GM12878 (cell line): ENCODE measurements at regions not wholly inside any gene's neighbourhood (a gene's known extent, or its start where the extent isn't known, plus 50 kb on each side); places are given as distances from the start of the nearest gene placed in this dataset.

Source experiments
- ATAC-seq: fragments of 200-7000 bp; cut with Tn5 transposase; 3 replicates; pipeline ENCODE4 v1.9.1; 2020; ENCODE audit warnings: mild to moderate bottlenecking, moderate library complexity
- BruUV-seq: library from RNA; stranded (reverse); fragments of 400-500 nt; replicated peaks from 2 replicates; lab custom pipeline; 2021; lab: Mats Ljungman, UMichigan
- CTCF ChIA-PET: fragments of 300-600 bp; sonication (Branson Sonifier 250); formaldehyde crosslinking; extraction: SDS; loops from one replicate; lab custom pipeline; 2021; ENCODE audit warnings: inconsistent platforms; lab: Yijun Ruan, JAX
- POLR2A ChIA-PET: fragments of 350-600 bp; formaldehyde crosslinking; extraction: SDS; loops from one replicate; lab custom pipeline; 2021; ENCODE audit warnings: inconsistent platforms; lab: Charles Lee
- RAD21 ChIA-PET: fragments of 300-600 bp; sonication (Branson Sonifier 250); formaldehyde crosslinking; loops from one replicate; lab custom pipeline; 2023; ENCODE audit warnings: antibody characterized with exemption; ENCODE audit not compliant: unreplicated experiment; lab: Charles Lee
- SMC1A ChIA-PET: fragments of 300-600 bp; sonication (Branson Sonifier 250); formaldehyde crosslinking; loops from one replicate; lab custom pipeline; 2023; ENCODE audit not compliant: unreplicated experiment, uncharacterized antibody; lab: Charles Lee
- DNase-seq: peaks from one replicate; pipeline ENCODE4 v3.0.0-alpha.2; 2011; ENCODE audit warnings: low read depth, low spot score
- FAIRE-seq: peaks from 3 replicates; lab custom pipeline; 2011; peaks lifted over from hg19 to GRCh38; lab: Jason Lieb, UNC
- H2AFZ ChIP-seq: 2 replicates; pipeline ENCODE4 v1.6.0; 2011; ENCODE audit warnings: low read depth, low read length, control low read depth; ENCODE audit not compliant: control insufficient read depth
- H3K27ac ChIP-seq: 2 replicates; pipeline ENCODE4 v1.5.1; 2011; ENCODE audit warnings: control low read depth; ENCODE audit not compliant: control insufficient read depth, insufficient read depth
- H3K27me3 ChIP-seq, 2 experiments: replicated peaks in 1 of 2; 2 replicates each; pipeline versions ENCODE4 v1.6.0 to v1.6.1; 2011; ENCODE audit warnings: low read length in 1 of 2; ENCODE audit not compliant: control insufficient read depth in 2 of 2, insufficient read depth in 2 of 2
- H3K36me3 ChIP-seq, 2 experiments: 2 replicates each; pipeline ENCODE4 v1.5.1; 2011; ENCODE audit warnings: low read length in 1 of 2; ENCODE audit not compliant: control insufficient read depth in 2 of 2, insufficient read depth in 2 of 2
- H3K4me1 ChIP-seq: 2 replicates; pipeline ENCODE4 v1.6.1; 2011; ENCODE audit warnings: mild to moderate bottlenecking, low read length, moderate library complexity, mixed read lengths; ENCODE audit not compliant: control insufficient read depth, insufficient read depth
- H3K4me2 ChIP-seq: 2 replicates; pipeline ENCODE4 v1.6.0; 2011; ENCODE audit warnings: control low read depth; ENCODE audit not compliant: control insufficient read depth, insufficient read depth
- H3K4me3 ChIP-seq: fragments of 200-600 bp; sonication (generic); 2 replicates; pipeline ENCODE4 v1.5.1; 2016
- H3K79me2 ChIP-seq: 2 replicates; pipeline ENCODE4 v1.6.0; 2011; ENCODE audit warnings: low read length; ENCODE audit not compliant: control insufficient read depth, insufficient read depth
- H3K9ac ChIP-seq: 2 replicates; pipeline ENCODE4 v1.8.0; 2011; ENCODE audit warnings: low read length, control low read depth, mixed read lengths; ENCODE audit not compliant: control insufficient read depth, insufficient read depth
- H3K9me3 ChIP-seq: replicated peaks from 3 replicates; pipeline ENCODE4 v1.5.1; 2011; ENCODE audit warnings: mild to moderate bottlenecking, low read length; ENCODE audit not compliant: control insufficient read depth, insufficient read depth
- H4K20me1 ChIP-seq: 2 replicates; pipeline ENCODE4 v1.6.0; 2011; ENCODE audit not compliant: control insufficient read depth, insufficient read depth
- BMI1 ChIP-seq: fragments of 450-650 bp; IDR thresholded peaks from 2 replicates; pipeline ENCODE4 v1.6.1; 2016; ENCODE audit warnings: mild to moderate bottlenecking, moderate library complexity, borderline replicate concordance
- CHD1 ChIP-seq: IDR thresholded peaks from 2 replicates; pipeline ENCODE4 v1.6.1; 2012; ENCODE audit warnings: low read depth, low read length, improper control_type of control experiment
- EP300 ChIP-seq, 2 experiments: fragments of 150-350 bp in 1 of 2; IDR thresholded peaks; 2 replicates each; pipeline ENCODE4 v1.6.1; 2011 to 2012; ENCODE audit warnings: low read depth in 2 of 2, low read length in 2 of 2, borderline replicate concordance in 1 of 2, improper control_type of control experiment in 1 of 2, inconsistent platforms in 1 of 2; ENCODE audit not compliant: control insufficient read depth in 1 of 2
- JUND ChIP-seq: IDR thresholded peaks from 2 replicates; pipeline ENCODE4 v1.6.1; 2012; ENCODE audit warnings: low read depth, mild to moderate bottlenecking, low read length, improper control_type of control experiment, moderate library complexity
- NFYB ChIP-seq: IDR thresholded peaks from 2 replicates; pipeline ENCODE4 v1.6.1; 2011; ENCODE audit warnings: low read depth, mild to moderate bottlenecking, low read length, improper control_type of control experiment, moderate library complexity; ENCODE audit not compliant: insufficient read depth
- TBL1XR1 ChIP-seq: IDR thresholded peaks from 2 replicates; pipeline ENCODE4 v1.6.1; 2012; ENCODE audit warnings: low read depth, low read length, improper control_type of control experiment
- WGBS: methylation state at CpG from one replicate; pipeline ENCODE4 v1.1.6; 2016; ENCODE audit warnings: low lambda C conversion rate; ENCODE audit not compliant: insufficient replicate concordance, insufficient coverage; ENCODE audit errors: missing lambda C conversion rate; 5-methylcytosine and 5-hydroxymethylcytosine counted together
- in situ Hi-C: fragments of 300-500 bp; cut with MboI; formaldehyde crosslinking; loops from 9 replicates; pipeline ENCODE4 v1.14.3; 2018; ENCODE audit warnings: mixed read lengths
- intact Hi-C: fragments of 100-400 bp; cut with micrococcal nuclease; formaldehyde crosslinking; loops from one replicate; pipeline ENCODE4 v1.14.2; 2022; ENCODE audit not compliant: unreplicated experiment
- TF ChIP-seq, protein P1 (sequence below): fragments of 450-650 bp; formaldehyde crosslinking; IDR thresholded peaks from 2 replicates; pipeline ENCODE4 v1.4.0; 2022; ENCODE audit warnings: mild to moderate bottlenecking, moderate library complexity
- TF ChIP-seq, protein P2 (sequence below): IDR thresholded peaks from 2 replicates; pipeline ENCODE4 v1.6.1; 2012; ENCODE audit warnings: low read depth, low read length, improper control_type of control experiment

DNA sequence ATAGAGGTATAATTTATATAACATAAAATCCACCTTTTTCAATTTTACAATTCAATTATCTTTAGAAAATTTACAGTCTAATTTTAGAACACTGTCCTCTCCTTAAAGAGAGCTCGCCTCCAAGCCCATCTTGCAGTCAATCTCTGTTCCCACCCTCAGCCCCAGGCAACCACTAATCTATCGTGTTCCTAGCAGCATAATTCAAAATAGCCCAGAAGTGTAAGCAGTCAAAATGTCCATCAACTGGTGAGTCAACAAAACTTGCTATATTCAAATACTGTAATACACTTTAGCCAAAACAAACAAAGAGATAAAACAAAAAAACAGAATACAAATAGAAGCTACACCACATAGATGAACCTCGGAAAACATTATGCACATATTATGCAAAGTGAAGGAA is 1006.8 kb upstream of the EEF2KMT start (continued):
- TF ChIP-seq, protein P1, sequence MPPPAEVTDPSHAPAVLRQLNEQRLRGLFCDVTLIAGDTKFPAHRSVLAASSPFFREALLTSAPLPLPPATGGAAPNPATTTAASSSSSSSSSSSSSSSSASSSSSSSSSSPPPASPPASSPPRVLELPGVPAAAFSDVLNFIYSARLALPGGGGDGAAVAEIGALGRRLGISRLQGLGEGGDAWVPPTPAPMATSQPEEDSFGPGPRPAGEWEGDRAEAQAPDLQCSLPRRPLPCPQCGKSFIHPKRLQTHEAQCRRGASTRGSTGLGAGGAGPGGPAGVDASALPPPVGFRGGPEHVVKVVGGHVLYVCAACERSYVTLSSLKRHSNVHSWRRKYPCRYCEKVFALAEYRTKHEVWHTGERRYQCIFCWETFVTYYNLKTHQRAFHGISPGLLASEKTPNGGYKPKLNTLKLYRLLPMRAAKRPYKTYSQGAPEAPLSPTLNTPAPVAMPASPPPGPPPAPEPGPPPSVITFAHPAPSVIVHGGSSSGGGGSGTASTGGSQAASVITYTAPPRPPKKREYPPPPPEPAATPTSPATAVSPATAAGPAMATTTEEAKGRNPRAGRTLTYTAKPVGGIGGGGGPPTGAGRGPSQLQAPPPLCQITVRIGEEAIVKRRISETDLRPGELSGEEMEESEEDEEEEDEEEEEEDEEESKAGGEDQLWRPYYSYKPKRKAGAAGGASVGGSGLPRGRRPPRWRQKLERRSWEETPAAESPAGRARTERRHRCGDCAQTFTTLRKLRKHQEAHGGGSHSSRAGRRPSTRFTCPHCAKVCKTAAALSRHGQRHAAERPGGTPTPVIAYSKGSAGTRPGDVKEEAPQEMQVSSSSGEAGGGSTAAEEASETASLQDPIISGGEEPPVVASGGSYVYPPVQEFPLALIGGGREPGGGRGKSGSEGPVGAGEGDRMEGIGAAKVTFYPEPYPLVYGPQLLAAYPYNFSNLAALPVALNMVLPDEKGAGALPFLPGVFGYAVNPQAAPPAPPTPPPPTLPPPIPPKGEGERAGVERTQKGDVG: no peak
- TF ChIP-seq CHD1 (no peak), BMI1 (no peak), EP300 (IDR thresholded peaks at IDR 0.05; ENCODE audit: borderline replicate concordance in 1 of 2, control insufficient read depth in 1 of 2, low read depth in 2 of 2, low read length in 2 of 2) (no peak), JUND (no peak)

DNA sequence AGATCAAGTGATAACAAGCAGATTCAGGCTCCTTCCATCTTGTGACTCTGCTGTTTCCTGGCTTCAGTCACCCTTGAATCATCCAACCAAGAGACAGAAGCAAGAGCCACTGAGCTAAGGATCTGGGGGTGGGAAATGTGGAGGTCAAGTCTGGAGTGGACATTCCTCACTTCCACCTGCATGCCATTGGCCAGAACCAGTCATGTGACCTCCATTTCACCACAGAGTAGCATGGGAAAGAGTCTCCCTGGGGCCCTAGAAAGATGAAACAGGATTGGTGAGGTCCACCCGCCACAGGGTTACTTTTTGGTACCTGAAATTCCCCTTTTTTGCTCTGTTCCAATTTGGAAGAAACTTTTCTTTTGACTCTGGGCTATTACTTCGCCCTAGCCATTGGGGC is 1006.0 kb upstream of the EEF2KMT start:
- TF ChIP-seq, protein P2, sequence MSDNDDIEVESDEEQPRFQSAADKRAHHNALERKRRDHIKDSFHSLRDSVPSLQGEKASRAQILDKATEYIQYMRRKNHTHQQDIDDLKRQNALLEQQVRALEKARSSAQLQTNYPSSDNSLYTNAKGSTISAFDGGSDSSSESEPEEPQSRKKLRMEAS: no peak
- TF ChIP-seq TBL1XR1 (no peak), NFYB (0 out of 2 replicates have a peak, but pooled peaks have one; percentile 25)
- TF ChIP-seq, protein P1: no peak
- no peak overlapping the region for H3K27ac ChIP-seq
- in situ Hi-C loops (no loop called here), intact Hi-C loops (no loop called here)
- no peak for DNase-seq
- no peak for ATAC-seq
- BruUV-seq: no TSS peak
- no peaks in the 10 kb centered on the region for H3K4me1 ChIP-seq
- H2AFZ ChIP-seq: no peak overlapping the region
- ChIA-PET CTCF (no interaction called here), SMC1A (no interaction called here), RAD21 (no interaction called here), POLR2A (no interaction called here)
- H3K9me3 ChIP-seq: no peaks in the 10 kb centered on the region; the same call in 2 of the 3 replicates
- H3K4me2 ChIP-seq: no peak overlapping the region
- no peak overlapping the region for H3K9ac ChIP-seq
- H3K36me3 ChIP-seq: no peaks in the 10 kb centered on the region
- H3K79me2 ChIP-seq: no peaks in the 10 kb centered on the region
- FAIRE-seq: no peak
- no peaks in the 10 kb centered on the region for H4K20me1 ChIP-seq
- no peak overlapping the region for H3K4me3 ChIP-seq
- 0% methylated on average over 2 of the region's 2 CpGs for WGBS
- H3K27me3 ChIP-seq: no peaks in the 10 kb centered on the region
